HL-60 (cell line): ENCODE measurements at regions not wholly inside any gene's neighbourhood (a gene's known extent, or its start where the extent isn't known, plus 50 kb on each side); places are given as distances from the start of the nearest gene placed in this dataset.

Experiments
- CTCF ChIP-seq: IDR thresholded peaks from one replicate; pipeline ENCODE4 v1.5.1; 2011; ENCODE audit warnings: low read length, control low read depth, inconsistent platforms; ENCODE audit not compliant: insufficient read depth
- GABPA ChIP-seq: IDR thresholded peaks from 2 replicates; pipeline ENCODE4 v1.6.1; 2012; ENCODE audit warnings: low read depth
- POLR2AphosphoS5 ChIP-seq: IDR thresholded peaks from 2 replicates; pipeline ENCODE4 v1.6.1; 2012; ENCODE audit warnings: low read depth

DNA sequence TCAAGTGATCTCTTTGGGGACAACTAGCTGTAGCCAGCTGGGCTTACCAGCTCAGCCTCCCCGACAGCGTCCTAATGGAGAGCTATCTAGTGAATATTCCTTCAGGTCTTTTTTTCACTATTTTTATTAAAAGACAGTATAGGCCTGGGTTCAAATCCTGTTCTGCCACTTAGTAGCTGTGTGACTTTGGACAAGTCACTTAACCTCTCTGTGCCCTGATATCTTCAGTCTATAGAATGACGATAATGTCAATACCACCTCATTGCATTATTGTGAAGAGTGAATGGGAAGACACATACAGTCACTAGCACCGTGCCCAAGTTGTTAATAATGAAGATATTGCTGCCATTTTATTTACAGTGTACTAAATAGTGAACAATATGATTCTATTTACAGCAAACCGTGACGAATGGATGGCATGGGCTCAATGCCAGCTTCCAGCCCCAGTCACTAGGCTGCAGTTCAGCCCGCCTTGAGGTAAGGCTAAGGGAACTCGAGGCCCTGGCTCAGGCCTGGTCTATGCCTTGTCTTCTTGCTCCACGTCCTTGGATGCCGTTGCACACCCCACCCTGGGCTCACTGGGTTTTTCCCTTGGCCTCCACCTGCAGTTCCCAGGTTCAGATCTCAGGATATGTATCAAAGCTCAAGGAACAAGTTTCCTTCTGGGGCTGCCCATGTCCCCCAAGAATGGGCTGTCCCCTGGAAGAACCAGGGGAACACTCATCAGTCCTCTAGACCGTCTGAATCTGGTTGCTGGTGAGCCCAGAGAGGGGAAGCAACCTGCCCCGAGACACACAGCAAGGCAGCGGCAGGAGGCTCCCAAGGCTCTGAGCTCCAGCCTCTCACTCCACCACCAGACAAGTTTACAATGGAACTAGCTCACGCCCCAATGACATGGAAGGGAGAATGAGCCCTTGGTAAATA, 95.4 kb upstream of the TNRC6C start:
- TF ChIP-seq CTCF (no peak), POLR2AphosphoS5 (no peak), GABPA (no peak)
